ENCODE measurements at regions not wholly inside any gene's neighbourhood (a gene's known extent, or its start where the extent isn't known, plus 50 kb on each side); places are given as distances from the start of the nearest gene placed in this dataset.

DNA sequence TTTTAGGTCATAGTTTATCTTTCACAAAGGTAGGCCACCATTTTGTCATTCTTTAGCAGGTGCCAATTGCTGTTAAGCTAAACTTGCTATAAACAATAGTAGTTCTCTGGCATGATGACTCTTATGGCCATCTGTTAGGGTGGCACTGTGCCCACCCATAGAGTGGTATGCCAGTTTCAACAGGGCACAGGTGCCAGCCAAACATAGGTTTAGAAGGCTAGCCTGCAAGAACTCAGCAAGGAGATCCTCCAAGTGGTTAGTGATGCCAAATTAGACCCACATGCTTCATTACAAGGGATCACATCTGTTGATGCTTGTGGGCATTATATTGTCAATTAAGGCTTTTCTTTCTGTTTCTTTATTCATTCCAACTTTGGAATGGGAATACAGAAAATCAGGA, 204.5 kb downstream of the FMR1NB start:
- TF ChIP-seq CTCF (IDR thresholded peaks at IDR 0.05; ENCODE audit: insufficient read depth, low read depth, low read length): no peak
- no peak for TF ChIP-seq EZH2 (IDR thresholded peaks at IDR 0.05; ENCODE audit: insufficient read depth, low read length)
